Ramos (cell line): ENCODE measurements at regions not wholly inside any gene's neighbourhood (a gene's known extent, or its start where the extent isn't known, plus 50 kb on each side); places are given as distances from the start of the nearest gene placed in this dataset.
"Not testable (repeated sequence)": the region's sequence is repeated elsewhere in the genome, so short reads cannot be mapped to it uniquely, and the experiment has no call there.

ENCODE experiments used
- in situ Hi-C: fragments of 300-500 bp; cut with MboI; formaldehyde crosslinking; loops from one replicate; pipeline ENCODE4 v1.14.3; 2022; ENCODE audit warnings: low sequenced_read_pairs; ENCODE audit not compliant: unreplicated experiment

DNA sequence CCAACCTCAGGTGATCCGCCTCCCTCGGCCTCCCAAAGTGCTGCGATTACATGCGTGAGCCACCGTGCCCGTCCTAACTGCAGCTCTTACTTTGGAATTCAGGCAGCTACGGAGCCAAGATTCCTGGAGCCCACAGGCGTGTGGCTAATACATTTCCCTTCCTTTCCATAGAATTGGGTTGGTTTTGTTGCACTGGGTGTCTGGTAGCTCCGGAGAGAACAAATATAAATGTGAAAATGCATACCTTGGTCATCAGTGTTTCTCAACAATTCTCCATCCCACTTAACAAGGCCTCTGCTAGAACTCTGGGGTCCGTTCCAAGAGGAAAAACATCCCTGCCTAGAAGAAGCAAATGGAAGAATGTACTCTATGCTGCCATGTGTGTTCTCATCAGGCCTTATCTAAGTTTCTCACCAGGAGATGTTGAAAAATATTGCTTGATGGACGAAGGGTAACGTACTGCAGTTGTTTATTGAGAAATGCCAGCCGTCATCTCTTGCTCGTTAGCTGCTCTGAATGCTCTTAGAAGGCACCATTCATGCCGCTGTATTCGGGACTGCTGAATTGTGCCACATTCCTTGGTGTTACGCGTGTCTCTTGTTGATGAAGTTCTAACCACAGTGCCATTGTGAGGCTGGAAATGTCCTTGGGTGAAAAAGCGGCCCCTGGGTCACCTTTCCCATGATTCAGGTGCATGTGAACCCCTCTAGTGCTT, 50.5 kb upstream of the CD99 start:
- in situ Hi-C loops = loop anchor here (10.0 kb wide), 1 partner anchor 164 kb away; no protein-coding TSS in a partner anchor

DNA sequence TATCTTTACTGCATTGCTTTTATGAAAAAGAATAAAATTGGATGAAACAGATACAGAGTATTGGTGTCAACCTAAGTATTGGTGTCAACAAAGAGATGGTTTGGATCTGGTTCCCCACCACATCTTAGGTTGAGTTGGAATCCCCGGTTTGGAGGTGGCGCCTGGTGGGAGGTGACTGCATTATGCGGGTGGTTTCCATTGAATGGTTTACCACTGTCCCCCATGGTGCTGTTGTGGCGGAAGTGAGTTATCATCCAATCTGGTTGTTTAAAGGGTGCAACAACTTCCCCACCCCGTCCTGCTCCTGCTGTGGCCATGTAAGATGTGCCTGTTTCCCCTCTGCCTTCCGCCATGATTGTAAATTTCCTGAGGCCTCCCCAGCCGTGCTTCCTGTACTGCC, 52.8 kb upstream of the CD99 start:
- in situ Hi-C loops = no loop called here

DNA sequence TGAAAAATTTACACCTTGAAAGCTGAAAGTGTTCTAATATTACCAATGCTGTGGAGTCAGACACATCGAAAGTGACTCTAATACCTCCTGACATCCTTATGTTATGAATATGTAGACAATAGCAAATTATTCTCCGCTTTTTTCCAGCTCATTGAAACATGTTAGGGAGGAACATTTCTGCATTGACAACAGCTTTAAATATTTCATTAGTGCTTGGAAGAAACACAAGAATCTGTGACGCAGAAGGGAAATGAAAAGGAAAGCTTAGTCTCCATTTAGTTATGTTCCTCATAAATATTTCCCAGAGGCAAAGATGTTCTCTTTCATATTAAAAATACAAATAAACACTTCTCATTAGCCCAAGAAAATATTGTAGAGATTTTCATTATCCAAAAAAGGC, 55.8 kb upstream of the CD99 start:
- in situ Hi-C loops = no loop called here

DNA sequence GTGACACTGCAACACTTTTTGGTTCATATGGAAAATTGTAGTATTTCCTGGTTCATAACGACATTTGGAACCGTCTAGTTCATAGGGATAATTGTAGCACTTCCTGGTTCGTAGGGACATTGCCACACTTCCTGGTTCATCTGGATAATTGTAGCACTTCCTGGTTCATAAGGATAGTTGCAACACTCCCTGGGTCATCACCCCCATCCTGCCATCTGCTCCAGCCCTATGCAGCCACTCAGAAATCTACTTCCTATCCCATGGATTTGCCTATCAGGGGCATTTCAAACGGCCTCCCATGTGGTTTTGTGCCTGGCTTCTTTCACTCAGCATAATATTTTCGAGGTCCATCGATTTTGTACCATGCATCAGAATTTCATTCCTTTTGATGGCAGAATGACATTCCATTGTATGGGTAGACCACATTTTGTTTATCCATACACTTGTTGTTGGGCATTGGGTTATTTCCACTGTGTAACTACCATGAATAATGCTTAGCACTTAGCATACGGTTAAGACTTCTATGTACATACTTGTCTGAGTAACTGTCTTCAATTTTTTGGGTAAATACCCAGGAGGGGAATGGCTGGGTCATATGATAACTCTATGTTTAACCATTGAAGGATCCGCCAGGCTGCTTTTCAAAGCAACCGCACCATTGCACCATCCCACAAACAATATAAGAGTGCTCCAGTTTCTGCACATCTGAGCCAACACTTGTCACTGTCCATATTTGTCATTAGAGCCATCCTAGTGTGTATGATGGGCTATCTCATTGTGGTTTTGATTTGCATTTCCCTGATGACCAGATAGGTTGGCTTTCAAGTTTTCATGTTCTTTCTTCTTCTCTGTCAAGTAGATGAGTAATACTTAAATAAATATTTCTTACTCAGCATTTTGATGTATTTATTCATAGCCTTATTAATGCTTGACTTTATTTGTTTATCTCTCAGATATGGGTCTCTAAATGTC, 58.3 kb upstream of the CD99 start:
- in situ Hi-C loops = no loop called here

DNA sequence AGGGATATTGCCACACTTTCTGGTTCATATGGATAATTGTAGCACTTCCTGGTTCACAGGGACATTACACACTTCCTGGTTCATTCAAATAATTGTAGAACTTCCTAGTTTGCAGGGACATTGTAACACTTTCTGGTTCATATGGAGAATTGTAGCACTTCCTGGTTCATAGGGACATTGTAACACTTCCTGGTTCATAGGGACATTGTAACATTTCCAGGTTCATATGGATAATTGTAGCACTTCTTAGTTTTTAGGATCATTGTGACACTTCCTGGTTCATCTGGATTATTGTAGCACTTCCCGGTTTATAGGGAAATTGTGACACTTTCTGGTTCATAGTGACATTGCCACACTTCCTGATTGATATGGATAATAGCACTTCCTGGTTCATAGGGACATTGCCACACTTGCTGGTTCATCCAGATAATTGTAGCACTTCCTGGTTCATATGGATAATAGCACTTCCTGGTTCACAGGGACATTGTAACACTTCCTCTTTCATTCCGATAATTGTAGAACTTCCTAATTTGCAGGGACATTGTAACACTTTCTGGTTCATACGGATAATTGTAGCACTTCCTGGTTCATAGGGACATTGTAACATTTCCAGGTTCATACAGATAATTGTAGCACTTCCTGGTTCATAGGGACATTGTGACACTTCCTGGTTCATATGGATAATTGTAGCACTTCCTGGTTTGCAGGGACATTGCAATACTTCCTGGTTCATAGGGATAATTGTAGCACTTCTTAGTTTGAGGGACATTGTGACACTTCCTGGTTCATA, 59.2 kb upstream of the CD99 start:
- in situ Hi-C loops = no loop called here

DNA sequence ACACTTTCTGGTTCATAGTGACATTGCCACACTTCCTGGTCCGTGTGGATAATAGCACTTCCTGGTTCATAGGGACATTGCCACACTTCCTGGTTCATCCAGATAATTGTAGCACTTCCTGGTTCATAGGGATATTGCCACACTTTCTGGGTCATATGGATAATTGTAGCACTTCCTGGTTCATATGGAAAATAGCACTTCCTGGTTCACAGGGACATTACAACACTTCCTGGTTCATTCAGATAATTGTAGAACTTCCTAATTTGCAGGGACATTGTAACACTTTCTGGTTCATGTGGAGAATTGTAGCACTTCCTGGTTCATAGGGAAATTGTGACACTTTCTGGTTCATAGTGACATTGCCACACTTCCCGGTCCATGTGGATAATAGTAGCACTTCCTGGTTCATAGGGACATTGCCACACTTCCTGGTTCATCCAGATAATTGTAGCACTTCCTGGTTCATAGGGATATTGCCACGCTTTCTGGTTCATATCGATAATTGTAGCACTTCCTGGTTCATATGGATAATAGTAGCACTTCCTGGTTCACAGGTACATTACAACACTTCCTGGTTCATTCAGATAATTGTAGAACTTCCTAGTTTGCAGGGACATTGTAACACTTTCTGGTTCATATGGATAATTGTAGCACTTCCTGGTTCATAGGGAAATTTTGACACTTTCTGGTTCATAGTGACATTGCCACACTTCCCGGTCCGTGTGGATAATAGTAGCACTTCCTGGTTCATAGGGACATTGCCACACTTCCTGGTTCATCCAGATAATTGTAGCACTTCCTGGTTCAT, 60.0 kb upstream of the CD99 start:
- in situ Hi-C loops = not testable (repeated sequence)

DNA sequence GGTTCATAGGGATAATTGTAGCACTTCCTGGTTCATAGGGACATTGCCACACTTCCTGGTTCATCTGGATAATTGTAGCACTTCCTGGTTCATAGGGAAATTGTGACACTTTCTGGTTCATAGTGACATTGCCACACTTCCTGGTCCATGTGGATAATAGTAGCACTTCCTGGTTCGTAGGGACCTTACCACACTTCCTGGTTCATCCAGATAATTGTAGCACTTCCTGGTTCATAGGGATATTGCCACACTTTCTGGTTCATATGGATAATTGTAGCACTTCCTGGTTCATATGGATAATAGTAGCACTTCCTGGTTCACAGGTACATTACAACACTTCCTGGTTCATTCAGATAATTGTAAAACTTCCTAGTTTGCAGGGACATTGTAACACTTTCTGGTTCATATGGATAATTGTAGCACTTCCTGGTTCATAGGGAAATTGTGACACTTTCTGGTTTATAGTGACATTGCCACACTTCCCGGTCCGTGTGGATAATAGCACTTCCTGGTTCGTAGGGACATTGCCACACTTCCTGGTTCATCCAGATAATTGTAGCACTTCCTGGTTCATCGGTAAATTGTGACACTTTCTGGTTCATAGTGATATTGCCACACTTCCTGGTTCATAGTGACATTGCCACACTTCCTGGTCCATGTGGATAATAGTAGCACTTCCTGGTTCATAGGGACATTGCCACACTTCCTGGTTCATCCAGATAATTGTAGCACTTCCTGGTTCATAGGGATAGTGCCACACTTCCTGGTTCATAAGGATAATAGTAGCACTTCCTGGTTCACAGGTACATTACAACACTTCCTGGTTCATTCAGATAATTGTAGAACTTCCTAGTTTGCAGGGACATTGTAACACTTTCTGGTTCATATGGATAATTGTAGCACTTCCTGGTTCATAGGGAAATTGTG, 60.8 kb upstream of the CD99 start:
- in situ Hi-C loops = not testable (repeated sequence)

DNA sequence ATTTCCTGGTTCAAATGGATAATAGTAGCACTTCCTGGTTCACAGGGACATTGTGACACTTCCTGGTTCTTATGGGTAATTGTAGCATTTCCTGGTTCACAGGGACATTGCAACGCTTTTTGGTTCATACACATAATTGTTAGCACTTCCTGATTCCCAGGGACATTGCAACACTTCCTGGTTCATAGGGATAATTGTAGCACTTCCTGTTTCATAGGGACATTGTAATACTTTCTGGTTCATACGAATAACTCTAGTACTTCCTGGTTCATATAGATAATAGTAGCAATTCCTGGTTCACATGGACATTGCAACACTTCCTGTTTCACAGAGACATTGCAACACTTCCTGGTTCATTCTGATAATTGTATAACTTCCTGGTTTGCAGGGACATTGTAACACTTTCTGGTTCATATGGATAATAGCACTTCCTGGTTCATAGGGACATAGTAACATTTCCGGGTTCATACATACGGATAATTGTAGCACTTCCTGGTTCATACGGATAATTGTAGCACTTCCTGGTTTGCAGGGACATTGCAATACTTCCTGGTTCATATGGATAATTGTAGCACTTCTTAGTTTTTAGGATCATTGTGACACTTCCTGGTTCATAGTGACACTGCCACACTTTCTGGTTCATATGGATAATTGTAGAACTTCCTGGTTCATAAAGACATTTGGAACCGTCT, 61.6 kb upstream of the CD99 start:
- in situ Hi-C loops = loop anchor here (10.0 kb wide), 1 partner anchor 965 kb away; no protein-coding TSS in a partner anchor

DNA sequence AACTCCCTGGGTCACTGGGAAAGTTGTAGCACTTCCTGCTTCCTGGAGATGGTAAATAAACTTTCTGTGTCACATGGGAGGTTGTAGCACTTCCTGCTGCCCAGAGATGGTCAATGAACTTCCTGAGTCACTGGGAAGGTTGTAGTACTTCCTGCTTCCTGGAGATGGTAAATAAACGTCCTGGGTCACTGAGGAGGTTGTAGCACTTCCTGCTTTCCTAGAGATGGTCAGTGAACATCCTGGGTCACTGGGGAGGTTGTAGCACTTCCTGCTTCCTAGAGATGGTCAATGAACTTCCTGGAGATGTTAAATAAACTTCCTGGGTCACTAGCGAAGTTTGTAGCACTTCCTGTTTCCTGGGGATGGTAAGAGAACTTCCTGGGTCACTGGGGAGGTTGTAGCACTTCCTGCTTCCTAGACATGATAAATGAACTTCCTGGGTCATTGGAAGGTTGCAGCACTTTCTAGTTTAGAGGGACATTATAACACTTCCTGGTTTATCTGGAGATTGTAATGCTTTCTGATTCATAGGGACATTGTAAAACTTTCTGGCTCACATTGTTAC, 62.3 kb upstream of the CD99 start:
- in situ Hi-C loops = loop anchor here (10.0 kb wide), 1 partner anchor 964 kb away; no protein-coding TSS in a partner anchor

DNA sequence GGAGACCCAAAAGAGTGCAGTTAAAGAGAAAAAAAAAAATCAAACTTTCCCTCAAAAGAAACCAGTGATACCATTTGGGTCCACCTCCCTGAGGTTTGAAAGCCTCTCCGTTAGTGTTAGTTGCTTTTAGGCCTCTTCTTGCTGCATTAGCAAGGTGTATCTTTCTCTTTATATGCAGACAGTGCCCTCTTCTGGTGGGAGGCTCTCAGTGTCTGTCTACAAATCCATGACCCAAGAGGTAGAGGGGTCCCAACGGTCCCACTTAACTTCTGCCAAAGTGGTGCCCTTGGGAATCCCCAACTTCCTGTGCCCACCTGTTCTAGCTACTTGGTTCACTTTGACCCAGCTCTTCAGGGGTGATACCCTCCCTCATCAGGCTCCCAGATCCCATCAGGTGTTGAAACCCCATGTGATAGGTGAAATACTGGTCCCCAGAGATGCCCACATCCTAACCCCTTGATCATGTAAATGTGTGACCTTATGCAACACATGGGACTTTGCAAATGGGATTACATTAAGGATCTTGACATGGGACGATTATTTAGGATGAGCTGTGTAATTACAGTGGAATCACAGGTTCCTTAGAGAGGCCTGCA, 63.7 kb upstream of the CD99 start:
- in situ Hi-C loops = loop anchor here (10.0 kb wide), 1 partner anchor 963 kb away; no protein-coding TSS in a partner anchor

DNA sequence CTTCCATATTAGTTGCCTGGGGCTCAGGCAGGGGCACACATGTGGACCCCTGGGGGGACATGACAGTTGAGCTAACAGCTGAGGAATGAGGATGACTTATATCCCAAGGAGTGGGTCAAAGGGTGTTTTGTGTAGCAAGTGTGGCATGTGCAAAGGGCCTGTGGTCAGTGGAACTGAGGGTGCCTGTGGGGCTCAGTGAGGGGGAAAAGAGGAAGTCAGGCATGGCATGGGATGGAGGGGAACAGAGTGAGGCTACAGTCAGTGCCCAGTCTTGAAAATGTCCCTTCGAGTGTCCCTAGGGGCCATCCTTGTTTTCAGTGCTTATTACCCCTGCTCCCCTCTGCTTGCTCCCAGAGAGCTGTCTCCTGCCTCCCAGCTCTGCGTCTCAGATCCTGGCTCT, 64.3 kb upstream of the CD99 start:
- in situ Hi-C loops = loop anchor here (10.0 kb wide), 1 partner anchor 962 kb away; no protein-coding TSS in a partner anchor

DNA sequence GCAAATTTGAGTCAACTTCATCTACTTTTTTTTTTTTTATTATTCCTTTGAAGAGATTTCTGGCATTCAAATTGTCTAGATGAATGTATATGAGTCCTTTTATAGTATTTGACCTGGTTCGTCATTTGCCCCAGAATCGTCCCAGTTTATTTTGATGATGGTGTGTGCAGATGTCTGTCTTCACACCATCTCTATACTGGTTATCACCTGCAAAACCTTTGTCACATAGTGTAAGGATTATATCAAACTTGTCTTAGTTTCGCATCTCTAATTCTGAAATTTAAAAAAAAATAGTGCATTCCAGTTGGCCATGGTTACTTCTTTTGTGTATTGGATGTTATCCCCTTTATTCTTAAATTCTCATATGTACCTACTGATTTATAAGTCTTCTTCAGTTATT, 70.5 kb upstream of the CD99 start:
- in situ Hi-C loops = loop anchor here (10.0 kb wide), 1 partner anchor 956 kb away; no protein-coding TSS in a partner anchor

DNA sequence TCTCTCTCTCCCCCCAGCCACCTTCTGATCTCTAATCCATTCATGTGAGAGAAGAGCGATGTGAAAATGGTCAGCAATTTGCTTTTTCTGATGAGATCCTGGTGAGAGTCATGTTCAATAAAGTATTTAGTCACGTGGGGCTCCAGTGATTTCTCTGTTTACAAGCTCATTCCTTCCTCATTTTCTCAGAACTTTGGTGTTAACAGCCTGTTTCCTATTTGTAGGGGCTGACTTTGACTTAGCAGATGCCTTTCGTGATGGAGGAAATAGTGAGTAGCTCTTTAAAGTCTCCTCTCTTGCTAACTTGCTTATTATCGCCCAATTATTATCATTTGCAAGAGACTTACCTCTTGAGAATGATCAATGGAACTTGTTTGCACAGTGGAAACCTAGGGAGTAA, 72.6 kb upstream of the CD99 start:
- in situ Hi-C loops = no loop called here

DNA sequence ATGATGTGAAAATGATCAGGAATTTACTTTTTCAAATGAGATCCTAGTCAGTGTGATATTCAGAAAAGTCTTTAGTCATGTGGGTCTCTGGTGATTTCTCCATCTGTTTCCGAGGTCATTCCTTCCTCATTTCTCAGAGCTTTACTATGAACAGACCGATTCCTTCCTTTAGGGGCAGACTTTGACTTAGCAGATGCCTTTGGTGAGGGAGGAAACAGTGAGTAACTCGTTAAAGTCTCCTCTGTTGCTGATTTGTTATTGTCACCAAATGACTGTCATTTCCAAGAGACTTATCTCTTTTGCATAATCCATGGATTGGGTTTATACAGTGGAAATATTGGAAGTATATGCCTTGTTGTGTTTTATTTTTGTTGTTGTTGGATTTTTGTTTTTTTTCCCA, 76.2 kb upstream of the CD99 start:
- in situ Hi-C loops = no loop called here

DNA sequence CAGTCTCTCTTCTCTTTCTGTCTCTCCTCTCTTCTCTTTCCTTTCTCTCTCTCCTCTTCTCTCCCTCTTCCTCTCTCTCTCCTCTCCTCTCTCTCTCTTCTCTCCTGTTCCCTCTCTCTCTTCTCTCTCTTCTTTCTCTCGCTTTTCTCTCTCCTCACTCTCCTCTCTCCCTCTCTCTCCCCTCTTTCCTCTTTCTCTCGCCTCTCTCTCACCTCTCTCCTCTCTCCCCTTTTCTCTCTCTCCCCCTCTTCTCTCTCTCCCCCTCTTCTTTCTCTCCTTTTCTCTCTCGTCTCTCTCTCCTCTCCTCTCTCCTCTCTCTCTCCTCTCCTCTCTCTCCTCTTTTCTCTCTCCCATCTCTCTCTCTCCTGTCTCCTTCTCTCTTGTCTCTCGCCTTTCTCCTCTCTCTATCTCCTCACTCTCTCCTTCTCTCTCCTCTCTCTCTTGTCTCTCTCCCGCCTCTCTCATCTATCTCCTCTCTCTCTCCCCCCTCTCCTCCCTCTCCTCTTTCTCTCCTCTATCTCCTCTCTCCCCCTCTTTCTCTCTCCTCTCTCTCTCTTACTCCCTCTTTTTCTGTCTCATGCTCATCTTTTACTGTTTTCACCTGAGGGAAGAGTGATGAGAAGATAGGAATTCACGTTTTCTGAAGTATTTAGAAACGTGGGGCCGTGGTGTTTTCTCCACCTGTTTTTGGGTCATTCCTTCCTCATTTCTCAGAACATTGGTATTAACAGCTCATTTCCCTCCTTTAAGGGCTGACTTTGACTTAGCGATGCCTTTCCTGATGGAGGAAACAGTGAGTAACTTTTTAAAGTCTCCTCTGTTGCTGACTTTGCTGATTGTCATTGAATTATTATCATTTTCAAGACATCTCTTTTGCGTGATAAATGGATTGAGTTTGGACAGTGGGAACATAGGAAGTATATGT, 80.6 kb upstream of the CD99 start:
- in situ Hi-C loops = no loop called here
